Keratinocyte (primary cell): ENCODE measurements at regions not wholly inside any gene's neighbourhood (a gene's known extent, or its start where the extent isn't known, plus 50 kb on each side); places are given as distances from the start of the nearest gene placed in this dataset.
"Not testable (repeated sequence)": the region's sequence is repeated elsewhere in the genome, so short reads cannot be mapped to it uniquely, and the experiment has no call there.

Experiments
- DNase-seq: peaks from one replicate; pipeline ENCODE4 v3.0.0-alpha.2; 2011; ENCODE audit warnings: low read depth, missing footprints, low spot score
- FAIRE-seq: peaks from 2 replicates; lab custom pipeline; 2011; peaks lifted over from hg19 to GRCh38; lab: Jason Lieb, UNC
- H2AFZ ChIP-seq: 2 replicates; pipeline ENCODE4 v1.6.0; 2012; ENCODE audit warnings: low read length, control low read depth, inconsistent platforms; ENCODE audit not compliant: control insufficient read depth
- H3K27ac ChIP-seq: 2 replicates; pipeline ENCODE4 v1.5.1; 2011; ENCODE audit warnings: low read length; ENCODE audit not compliant: control insufficient read depth, insufficient read depth
- H3K27me3 ChIP-seq: 3 replicates; pipeline ENCODE4 v1.6.0; 2011; ENCODE audit warnings: low read length; ENCODE audit not compliant: control insufficient read depth, insufficient read depth; ENCODE audit errors: extremely low read depth
- H3K36me3 ChIP-seq, 2 experiments: 2 replicates in 1 of 2; 3 replicates in 1 of 2; pipeline ENCODE4 v1.5.1; 2011; ENCODE audit warnings: low read length in 2 of 2, mild to moderate bottlenecking in 1 of 2; ENCODE audit not compliant: control insufficient read depth in 2 of 2, insufficient read depth in 2 of 2; ENCODE audit errors: extremely low read depth in 1 of 2
- H3K4me1 ChIP-seq: 3 replicates; pipeline ENCODE4 v1.5.1; 2011; ENCODE audit warnings: low read length; ENCODE audit not compliant: control insufficient read depth, insufficient read depth; ENCODE audit errors: extremely low read depth
- H3K4me2 ChIP-seq: 3 replicates; pipeline ENCODE4 v1.6.0; 2011; ENCODE audit warnings: low read depth, low read length; ENCODE audit not compliant: control insufficient read depth, insufficient read depth; ENCODE audit errors: extremely low read depth
- H3K4me3 ChIP-seq, 3 experiments: fragments of 200-600 bp in 1 of 3; sonication (generic) in 1 of 3; 2 replicates in 2 of 3; 3 replicates in 1 of 3; pipeline ENCODE4 v1.5.1; 2011 to 2016; ENCODE audit warnings: low read length in 3 of 3, mild to moderate bottlenecking in 3 of 3, control low read depth in 2 of 3, inconsistent platforms in 1 of 3, low read depth in 1 of 3, mixed read lengths in 1 of 3, mixed run types in 1 of 3, moderate library complexity in 1 of 3; ENCODE audit not compliant: control insufficient read depth in 2 of 3, insufficient read depth in 2 of 3; ENCODE audit errors: extremely low read depth in 1 of 3
- H3K79me2 ChIP-seq: 2 replicates; pipeline ENCODE4 v1.6.0; 2012; ENCODE audit warnings: low read length; ENCODE audit not compliant: control insufficient read depth, insufficient read depth
- H3K9ac ChIP-seq: 3 replicates; pipeline ENCODE4 v1.6.0; 2011; ENCODE audit warnings: low read length; ENCODE audit not compliant: control insufficient read depth, insufficient read depth; ENCODE audit errors: extremely low read depth
- H3K9me1 ChIP-seq: 3 replicates; pipeline ENCODE4 v1.6.0; 2011; ENCODE audit warnings: low read length; ENCODE audit not compliant: control insufficient read depth, insufficient read depth; ENCODE audit errors: extremely low read depth
- H3K9me3 ChIP-seq: 2 replicates; pipeline ENCODE4 v1.5.1; 2012; ENCODE audit warnings: low read depth, low read length; ENCODE audit not compliant: control insufficient read depth
- H4K20me1 ChIP-seq: 3 replicates; pipeline ENCODE4 v1.6.0; 2011; ENCODE audit warnings: low read length; ENCODE audit not compliant: control insufficient read depth, insufficient read depth; ENCODE audit errors: extremely low read depth
- CTCF ChIP-seq, 3 experiments: IDR thresholded peaks in 1 of 3; conservative IDR thresholded peaks in 1 of 3; optimal IDR thresholded peaks in 1 of 3; 2 replicates in 2 of 3; 3 replicates in 1 of 3; pipeline versions ENCODE3 to v1.5.1; 2011; ENCODE audit warnings: low read length in 3 of 3, mild to moderate bottlenecking in 3 of 3, moderate library complexity in 2 of 3, control low read depth in 1 of 3, inconsistent platforms in 1 of 3; ENCODE audit not compliant: insufficient read depth in 2 of 3; ENCODE audit errors: extremely low read depth in 1 of 3
- EZH2 ChIP-seq: IDR thresholded peaks from one replicate; pipeline ENCODE4 v1.6.1; 2012; ENCODE audit warnings: inconsistent platforms, mild to moderate bottlenecking, low read length, moderate library complexity
- dilution Hi-C: fragments of 300-500 bp; cut with MboI; formaldehyde crosslinking; loops from one replicate; pipeline ENCODE4 v1.7.0; 2020; ENCODE audit warnings: low sequenced_read_pairs; ENCODE audit not compliant: extremely low pct_ligation_motif_present

DNA sequence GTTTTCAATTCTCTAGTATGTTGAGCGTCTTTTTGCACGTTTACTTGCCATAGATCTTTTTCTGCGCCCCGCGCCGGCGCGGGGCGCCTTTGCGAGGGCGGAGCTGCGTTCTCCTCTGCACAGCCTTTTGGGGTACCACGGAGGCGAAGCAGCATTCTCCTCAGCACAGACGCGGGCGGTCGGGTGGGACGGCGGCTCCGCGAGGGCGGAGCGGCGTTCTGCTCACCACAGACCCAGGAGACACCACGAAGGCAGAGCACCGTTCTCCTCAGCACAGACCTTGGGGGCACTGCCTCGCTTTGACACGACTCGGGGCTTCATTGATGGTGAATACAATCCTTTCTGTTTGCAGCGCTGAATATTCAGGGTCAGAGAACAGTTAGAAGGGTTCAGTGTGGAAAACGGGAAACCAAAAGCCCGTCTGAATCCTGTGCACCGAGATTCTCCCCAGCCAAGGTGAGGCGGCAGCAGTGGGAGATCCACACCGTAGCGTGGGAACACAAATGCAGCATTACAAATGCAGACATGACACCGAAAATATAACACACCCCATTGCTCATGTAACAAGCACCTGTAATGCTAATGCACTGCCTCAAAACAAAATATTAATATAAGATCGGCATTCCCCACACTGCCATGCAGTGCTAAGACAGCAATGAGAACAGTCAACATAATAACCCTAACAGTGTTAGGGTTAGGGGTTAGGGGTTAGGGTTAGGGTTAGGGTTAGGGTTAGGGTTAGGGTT lies 190.7 kb upstream of the VIPR2 start:
- dilution Hi-C loops, H3K27me3 ChIP-seq, H3K9me1 ChIP-seq, H3K36me3 ChIP-seq, H3K4me2 ChIP-seq, H3K4me1 ChIP-seq, H3K9me3 ChIP-seq, DNase-seq, H3K4me3 ChIP-seq, H3K79me2 ChIP-seq, H2AFZ ChIP-seq, FAIRE-seq, H3K27ac ChIP-seq, H4K20me1 ChIP-seq, H3K9ac ChIP-seq: not testable (repeated sequence)

- H4K20me1 ChIP-seq, H3K9me1 ChIP-seq, H3K27ac ChIP-seq, dilution Hi-C loops, H3K4me1 ChIP-seq, H3K79me2 ChIP-seq, DNase-seq, H3K27me3 ChIP-seq, H3K36me3 ChIP-seq, H3K9me3 ChIP-seq, FAIRE-seq, H3K9ac ChIP-seq, H2AFZ ChIP-seq, H3K4me2 ChIP-seq, H3K4me3 ChIP-seq: not testable (repeated sequence)
These were observed 188.3 kb upstream of the VIPR2 start for GRCh38 chr7:159332854-159333479.

- TF ChIP-seq CTCF (optimal IDR thresholded peaks at IDR 0.05 in 1 of 3, IDR thresholded peaks at IDR 0.05 in 1 of 3, conservative IDR thresholded peaks at IDR 0.05 in 1 of 3; ENCODE audit: extremely low read depth in 1 of 3, insufficient read depth in 2 of 3, low read length in 3 of 3) (no peak), EZH2 (no peak)
- no peak for FAIRE-seq
- no peaks in the 10 kb centered on the region for H3K9me3 ChIP-seq
These were observed 186.8 kb upstream of the VIPR2 start for GRCh38 chr7:159331462-159331861.

More at GRCh38 chr7:159331462-159331861, 186.8 kb upstream of the VIPR2 start:
- no peak overlapping the region for H3K4me2 ChIP-seq
- no peaks in the 10 kb centered on the region for H3K79me2 ChIP-seq
- H3K9me1 ChIP-seq = no peaks in the 10 kb centered on the region
- no peaks in the 10 kb centered on the region for H3K4me1 ChIP-seq
- H3K36me3 ChIP-seq = no peaks in the 10 kb centered on the region
- H2AFZ ChIP-seq = no peak overlapping the region
- dilution Hi-C loops = no loop called here
- H3K4me3 ChIP-seq = no peak overlapping the region
- H3K27ac ChIP-seq = no peak overlapping the region
- H4K20me1 ChIP-seq = no peaks in the 10 kb centered on the region
- no peaks in the 10 kb centered on the region for H3K27me3 ChIP-seq
- H3K9ac ChIP-seq = no peak overlapping the region
- no peak for DNase-seq
